ENCODE measurements at regions not wholly inside any gene's neighbourhood (a gene's known extent, or its start where the extent isn't known, plus 50 kb on each side); places are given as distances from the start of the nearest gene placed in this dataset.

DNA sequence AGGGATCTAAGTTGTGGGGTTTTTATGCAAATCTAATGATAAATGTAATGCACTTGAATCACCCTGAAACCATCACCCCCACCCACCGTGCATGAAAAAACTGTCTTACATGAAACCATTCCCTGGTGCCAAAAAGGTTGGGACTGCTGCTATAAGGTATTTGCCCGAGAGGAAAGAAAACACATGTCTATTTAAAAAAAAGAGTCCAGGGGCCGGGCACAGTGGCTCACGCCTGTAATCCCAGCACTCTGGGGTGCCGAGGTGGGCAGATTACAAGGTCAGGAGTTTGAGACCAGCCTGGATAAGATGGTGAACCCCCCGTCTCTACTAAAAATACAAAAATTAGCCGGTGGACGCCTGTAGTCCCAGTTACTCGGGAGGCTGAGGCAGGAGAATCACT, 1372.8 kb upstream of the CDH2 start:
- no peak overlapping the region for H3K4me2 ChIP-seq (ENCODE audit: insufficient read depth, insufficient read length, low read length)
- H3K9ac ChIP-seq (ENCODE audit: extremely low read depth, insufficient read length, low read length) = no peak overlapping the region
- H3K27me3 ChIP-seq (ENCODE audit: insufficient read depth, low read length) = no peaks in the 10 kb centered on the region
- no peaks in the 10 kb centered on the region for H3K4me1 Mint-ChIP-seq
- no peak overlapping the region for H3T11ph ChIP-seq (ENCODE audit: low read length)
- no peak overlapping the region for H2BK20ac ChIP-seq (ENCODE audit: low read depth, low read length, poor library complexity, severe bottlenecking)
- H3K79me2 ChIP-seq (ENCODE audit: insufficient read depth, low read length) = no peaks in the 10 kb centered on the region
- H3K4me1 ChIP-seq (ENCODE audit: insufficient read depth, low read length) = no peaks in the 10 kb centered on the region
- H2AK5ac ChIP-seq (ENCODE audit: insufficient read length, low read length) = no peak overlapping the region
- DNase-seq = no peak
- TF ChIP-seq, protein P1, sequence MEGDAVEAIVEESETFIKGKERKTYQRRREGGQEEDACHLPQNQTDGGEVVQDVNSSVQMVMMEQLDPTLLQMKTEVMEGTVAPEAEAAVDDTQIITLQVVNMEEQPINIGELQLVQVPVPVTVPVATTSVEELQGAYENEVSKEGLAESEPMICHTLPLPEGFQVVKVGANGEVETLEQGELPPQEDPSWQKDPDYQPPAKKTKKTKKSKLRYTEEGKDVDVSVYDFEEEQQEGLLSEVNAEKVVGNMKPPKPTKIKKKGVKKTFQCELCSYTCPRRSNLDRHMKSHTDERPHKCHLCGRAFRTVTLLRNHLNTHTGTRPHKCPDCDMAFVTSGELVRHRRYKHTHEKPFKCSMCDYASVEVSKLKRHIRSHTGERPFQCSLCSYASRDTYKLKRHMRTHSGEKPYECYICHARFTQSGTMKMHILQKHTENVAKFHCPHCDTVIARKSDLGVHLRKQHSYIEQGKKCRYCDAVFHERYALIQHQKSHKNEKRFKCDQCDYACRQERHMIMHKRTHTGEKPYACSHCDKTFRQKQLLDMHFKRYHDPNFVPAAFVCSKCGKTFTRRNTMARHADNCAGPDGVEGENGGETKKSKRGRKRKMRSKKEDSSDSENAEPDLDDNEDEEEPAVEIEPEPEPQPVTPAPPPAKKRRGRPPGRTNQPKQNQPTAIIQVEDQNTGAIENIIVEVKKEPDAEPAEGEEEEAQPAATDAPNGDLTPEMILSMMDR (conservative IDR thresholded peaks at IDR 0.05) = no peak
- no peak overlapping the region for H2BK12ac ChIP-seq (ENCODE audit: insufficient read length, low read depth, low read length)
- H3K9me3 Mint-ChIP-seq = no peaks in the 10 kb centered on the region; a peak in 1 of 5 replicates
- no peak overlapping the region for H2AFZ ChIP-seq (ENCODE audit: low read length)
- no CpG with 5 or more reads among the region's 9 CpGs for WGBS (ENCODE audit: extremely low coverage, insufficient read length, low lambda C conversion rate)
- H3K9me3 ChIP-seq (ENCODE audit: control insufficient read depth, low read depth, low read length) = no peaks in the 10 kb centered on the region
- no peak overlapping the region for H2BK15ac ChIP-seq (ENCODE audit: low read depth, low read length)
- H4K5ac ChIP-seq (ENCODE audit: insufficient read length, low read depth, low read length) = no peak overlapping the region
- no peak overlapping the region for H4K91ac ChIP-seq (ENCODE audit: insufficient read length, low read depth, low read length)
- no peak overlapping the region for H3K56ac ChIP-seq (ENCODE audit: insufficient read length, low read depth, low read length)
- H4K8ac ChIP-seq (replicated peaks; ENCODE audit: insufficient read length, low read depth, low read length) = no peak overlapping the region
- H3K4ac ChIP-seq (ENCODE audit: low read depth, low read length) = no peak overlapping the region
- H3K4me3 Mint-ChIP-seq = no peak overlapping the region
- no peaks in the 10 kb centered on the region for H3K79me1 ChIP-seq (ENCODE audit: insufficient read depth, low read depth, low read length, poor library complexity, severe bottlenecking)
- no peak overlapping the region for H3K27ac Mint-ChIP-seq
- H3K14ac ChIP-seq (ENCODE audit: insufficient read depth, low read length) = no peak overlapping the region
- no peak overlapping the region for H2BK120ac ChIP-seq (ENCODE audit: low read depth, low read length, poor library complexity, severe bottlenecking)
- no peak overlapping the region for H3K27ac ChIP-seq (ENCODE audit: insufficient read length, low read depth, low read length)
- H3K27me3 Mint-ChIP-seq (ENCODE audit: low read depth) = no peaks in the 10 kb centered on the region
- H4K20me1 ChIP-seq (ENCODE audit: control insufficient read depth, insufficient read depth, insufficient read length) = no peaks in the 10 kb centered on the region
- no peak overlapping the region for H3K18ac ChIP-seq (ENCODE audit: insufficient read length, low read depth, low read length)
- H3K23me2 ChIP-seq (ENCODE audit: insufficient read length, low read depth, low read length, poor library complexity, severe bottlenecking) = no peaks in the 10 kb centered on the region
- H2BK5ac ChIP-seq (ENCODE audit: insufficient read length, low read length) = no peak overlapping the region
- H3K23ac ChIP-seq (ENCODE audit: insufficient read length, low read depth, low read length) = no peak overlapping the region
- H3K36me3 Mint-ChIP-seq (ENCODE audit: insufficient read depth in 1 of 3, low read depth in 3 of 3) = no peaks in the 10 kb centered on the region; a peak in 1 of 7 replicates
